Gastroesophageal sphincter (tissue), 3 donors: ENCODE measurements at regions not wholly inside any gene's neighbourhood (a gene's known extent, or its start where the extent isn't known, plus 50 kb on each side); places are given as distances from the start of the nearest gene placed in this dataset.
"Not testable (repeated sequence)": the region's sequence is repeated elsewhere in the genome, so short reads cannot be mapped to it uniquely, and the experiment has no call there.

Experiments
- CTCF ChIP-seq, 4 experiments: fragments of 200-600 bp in 2 of 4; fragments of 450-650 bp in 2 of 4; sonication (generic) in 1 of 4; IDR thresholded peaks; one replicate each; pipeline ENCODE4 v1.5.1; 2017 to 2019; ENCODE audit warnings: antibody characterized with exemption in 4 of 4, mild to moderate bottlenecking in 2 of 4, moderate library complexity in 2 of 4
- POLR2A ChIP-seq, 2 donors: fragments of 450-650 bp; IDR thresholded peaks; one replicate each; pipeline ENCODE4 v1.6.1; 2017; ENCODE audit warnings: antibody characterized with exemption in 2 of 2, mild to moderate bottlenecking in 2 of 2, moderate library complexity in 1 of 2

DNA sequence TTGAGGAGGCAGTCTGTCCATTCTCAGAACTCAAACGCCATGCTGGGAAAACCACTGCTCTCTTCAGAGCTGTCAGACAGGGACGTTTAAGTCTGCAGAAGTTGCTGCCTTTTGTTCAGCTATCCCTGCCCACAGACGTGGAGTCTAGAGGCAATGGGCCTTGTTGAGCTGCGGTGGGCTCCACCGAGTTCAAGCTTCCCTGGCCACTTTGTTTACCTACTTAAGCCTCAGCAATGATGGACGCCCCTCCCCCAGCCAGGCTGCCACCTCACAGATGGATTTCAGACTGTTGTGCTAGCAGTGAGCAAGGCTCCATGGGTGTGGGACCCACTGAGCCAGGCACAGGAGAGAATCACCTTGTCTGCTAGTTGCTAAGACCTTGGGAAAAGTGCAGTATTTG lies 375.1 kb downstream of the ZNF33B start:
- not testable (repeated sequence) for TF ChIP-seq CTCF, POLR2A (IDR thresholded peaks at IDR 0.05)
